Activated CD8-positive, alpha-beta memory T cell treated with anti-CD3 and anti-CD28 coated beads for 24 hours (primary cell): ENCODE measurements at regions not wholly inside any gene's neighbourhood (a gene's known extent, or its start where the extent isn't known, plus 50 kb on each side); places are given as distances from the start of the nearest gene placed in this dataset.
"Not testable (repeated sequence)": the region's sequence is repeated elsewhere in the genome, so short reads cannot be mapped to it uniquely, and the experiment has no call there.

Experiments
- DNase-seq: peaks from one replicate; pipeline ENCODE4 v3.0.0-alpha.2; 2020

- no peak for DNase-seq
Observed at GRCh38 chr12:102653406-102653805, 173.0 kb upstream of the IGF1 start.

GRCh38 chr12:102652645-102653313, 172.4 kb upstream of the IGF1 start:
- no peak for DNase-seq

GRCh38 chr12:102645968-102646367, 165.6 kb upstream of the IGF1 start:
- DNase-seq: no peak

GRCh38 chr12:102643879-102644575, 163.7 kb upstream of the IGF1 start:
- DNase-seq: no peak

GRCh38 chr12:102642199-102642598, 161.8 kb upstream of the IGF1 start:
- DNase-seq: no peak

GRCh38 chr12:102640658-102641057, 160.3 kb upstream of the IGF1 start:
- DNase-seq: not testable (repeated sequence)

- DNase-seq: no peak
Observed at GRCh38 chr12:102638777-102639176, 158.4 kb upstream of the IGF1 start.

GRCh38 chr12:102633981-102634605, 153.7 kb upstream of the IGF1 start:
- no peak for DNase-seq

- DNase-seq: no peak
Observed at GRCh38 chr12:102631274-102631673, 150.9 kb upstream of the IGF1 start.

GRCh38 chr12:102629262-102629888, 149.0 kb upstream of the IGF1 start:
- DNase-seq: no peak

- DNase-seq: no peak
Observed at GRCh38 chr12:102625819-102626218, 145.5 kb upstream of the IGF1 start.

- DNase-seq: no peak
Observed at GRCh38 chr12:102622618-102623017, 142.3 kb upstream of the IGF1 start.

- no peak for DNase-seq
Observed at GRCh38 chr12:102618197-102618877, 138.0 kb upstream of the IGF1 start.

- DNase-seq: no peak
Observed at GRCh38 chr12:102616692-102617091, 136.3 kb upstream of the IGF1 start.

- no peak for DNase-seq
Observed at GRCh38 chr12:102611995-102612394, 131.6 kb upstream of the IGF1 start.

GRCh38 chr12:102609996-102610395, 129.6 kb upstream of the IGF1 start:
- DNase-seq: no peak

- no peak for DNase-seq
Observed at GRCh38 chr12:102603021-102603420, 122.7 kb upstream of the IGF1 start.

- DNase-seq: no peak
Observed at GRCh38 chr12:102602521-102602920, 122.2 kb upstream of the IGF1 start.

GRCh38 chr12:102601621-102602020, 121.3 kb upstream of the IGF1 start:
- DNase-seq: no peak

- DNase-seq: no peak
Observed at GRCh38 chr12:102596687-102597086, 116.3 kb upstream of the IGF1 start.

- DNase-seq: no peak
Observed at GRCh38 chr12:102596031-102596430, 115.7 kb upstream of the IGF1 start.

GRCh38 chr12:102595315-102595714, 115.0 kb upstream of the IGF1 start:
- no peak for DNase-seq

- no peak for DNase-seq
Observed at GRCh38 chr12:102593134-102593533, 112.8 kb upstream of the IGF1 start.
